IPS-20b (cell line): ENCODE measurements at regions not wholly inside any gene's neighbourhood (a gene's known extent, or its start where the extent isn't known, plus 50 kb on each side); places are given as distances from the start of the nearest gene placed in this dataset.

Source experiments
- H3K27ac ChIP-seq: one replicate; pipeline ENCODE4 v1.5.1; 2013; ENCODE audit warnings: low read length
- H3K27me3 ChIP-seq: 2 replicates; pipeline ENCODE4 v1.6.1; 2013; ENCODE audit warnings: mild to moderate bottlenecking, low read length, inconsistent platforms; ENCODE audit not compliant: insufficient read depth
- H3K36me3 ChIP-seq: 2 replicates; pipeline ENCODE4 v1.6.1; 2013; ENCODE audit warnings: low read depth, mild to moderate bottlenecking, inconsistent platforms, low read length, moderate library complexity; ENCODE audit not compliant: insufficient read depth
- H3K4me1 ChIP-seq: 2 replicates; pipeline ENCODE4 v1.6.1; 2013; ENCODE audit warnings: mild to moderate bottlenecking, control low read depth, inconsistent platforms, low read length, moderate library complexity; ENCODE audit not compliant: insufficient read depth
- H3K4me3 ChIP-seq: 2 replicates; pipeline ENCODE4 v1.5.1; 2013; ENCODE audit warnings: mild to moderate bottlenecking, low read length, inconsistent platforms
- H3K9ac ChIP-seq: 2 replicates; pipeline ENCODE4 v1.6.1; 2013; ENCODE audit warnings: low read depth, mild to moderate bottlenecking, inconsistent platforms, low read length, moderate library complexity
- H3K9me3 ChIP-seq: 2 replicates; pipeline ENCODE4 v1.6.1; 2013; ENCODE audit warnings: mild to moderate bottlenecking, low read depth, low read length, inconsistent platforms; ENCODE audit not compliant: insufficient read depth

- H3K9me3 ChIP-seq: no peaks in the 10 kb centered on the region
- H3K9ac ChIP-seq: no peak overlapping the region
- no peak overlapping the region for H3K27ac ChIP-seq
- H3K4me3 ChIP-seq: no peak overlapping the region
- no peaks in the 10 kb centered on the region for H3K36me3 ChIP-seq
- H3K27me3 ChIP-seq: no peaks in the 10 kb centered on the region
- peaks cover 4% of the 10 kb centered on the region; the same call in 1 of the 2 replicates for H3K4me1 ChIP-seq
Measured at GRCh38 chr1:38303843-38304242, 257.2 kb upstream of the POU3F1 start.

GRCh38 chr1:38301040-38301439 lies 254.4 kb upstream of the POU3F1 start:
- H3K9me3 ChIP-seq: no peaks in the 10 kb centered on the region
- H3K36me3 ChIP-seq: no peaks in the 10 kb centered on the region
- H3K27me3 ChIP-seq: no peaks in the 10 kb centered on the region
- H3K4me1 ChIP-seq: peaks cover 4% of the 10 kb centered on the region; the same call in 1 of the 2 replicates
- H3K9ac ChIP-seq: no peak overlapping the region
- no peak overlapping the region for H3K27ac ChIP-seq
- no peak overlapping the region for H3K4me3 ChIP-seq

- Histone ChIP-seq H3K27ac (no peak overlapping the region), H3K9me3 (no peaks in the 10 kb centered on the region), H3K9ac (no peak overlapping the region), H3K27me3 (no peaks in the 10 kb centered on the region), H3K4me3 (no peak overlapping the region), H3K36me3 (no peaks in the 10 kb centered on the region), H3K4me1 (peaks cover 4% of the 10 kb centered on the region; the same call in 1 of the 2 replicates)
Measured at GRCh38 chr1:38300616-38301015, 254.0 kb upstream of the POU3F1 start.

GRCh38 chr1:38297842-38298241 lies 251.2 kb upstream of the POU3F1 start:
- Histone ChIP-seq H3K36me3 (no peaks in the 10 kb centered on the region), H3K9ac (no peak overlapping the region), H3K4me1 (no peaks in the 10 kb centered on the region; the same call in 1 of the 2 replicates), H3K4me3 (no peak overlapping the region), H3K27ac (no peak overlapping the region), H3K27me3 (peaks cover 9% of the 10 kb centered on the region), H3K9me3 (peaks cover 4% of the 10 kb centered on the region; the same call in 1 of the 2 replicates)

- H3K27ac ChIP-seq: no peak overlapping the region
- H3K9me3 ChIP-seq: peaks cover 4% of the 10 kb centered on the region; the same call in 1 of the 2 replicates
- H3K36me3 ChIP-seq: no peaks in the 10 kb centered on the region
- peaks cover 5% of the 10 kb centered on the region; the same call in 1 of the 2 replicates for H3K4me1 ChIP-seq
- H3K27me3 ChIP-seq: peaks cover 14% of the 10 kb centered on the region
- H3K9ac ChIP-seq: no peak overlapping the region
- H3K4me3 ChIP-seq: no peak overlapping the region
Measured at GRCh38 chr1:38297246-38297645, 250.7 kb upstream of the POU3F1 start.

GRCh38 chr1:38296047-38296446 lies 249.5 kb upstream of the POU3F1 start:
- peaks cover 17% of the 10 kb centered on the region; the same call in 1 of the 2 replicates for H3K4me1 ChIP-seq
- H3K27ac ChIP-seq: no peak overlapping the region
- peaks cover 14% of the 10 kb centered on the region for H3K27me3 ChIP-seq

GRCh38 chr1:38293567-38293966 lies 247.0 kb upstream of the POU3F1 start:
- Histone ChIP-seq H3K4me3 (no peak overlapping the region), H3K27ac (no peak overlapping the region), H3K9me3 (peaks cover 4% of the 10 kb centered on the region; the same call in 1 of the 2 replicates), H3K36me3 (no peaks in the 10 kb centered on the region), H3K9ac (no peak overlapping the region), H3K27me3 (peaks cover 14% of the 10 kb centered on the region), H3K4me1 (peaks cover 17% of the 10 kb centered on the region; the same call in 1 of the 2 replicates)

More at GRCh38 chr1:38296047-38296446, 249.5 kb upstream of the POU3F1 start:
- Histone ChIP-seq H3K9ac (no peak overlapping the region), H3K9me3 (peaks cover 4% of the 10 kb centered on the region; the same call in 1 of the 2 replicates), H3K4me3 (no peak overlapping the region), H3K36me3 (no peaks in the 10 kb centered on the region)

GRCh38 chr1:38292969-38293368 lies 246.4 kb upstream of the POU3F1 start:
- Histone ChIP-seq H3K9me3 (peaks cover 4% of the 10 kb centered on the region; the same call in 1 of the 2 replicates), H3K4me1 (peaks cover 17% of the 10 kb centered on the region; the same call in 1 of the 2 replicates), H3K9ac (no peak overlapping the region), H3K36me3 (no peaks in the 10 kb centered on the region), H3K4me3 (no peak overlapping the region), H3K27me3 (peaks cover 14% of the 10 kb centered on the region), H3K27ac (no peak overlapping the region)

GRCh38 chr1:38291906-38292521 lies 245.4 kb upstream of the POU3F1 start:
- no peak overlapping the region for H3K27ac ChIP-seq
- peaks cover 24% of the 10 kb centered on the region; the same call in 1 of the 2 replicates for H3K4me1 ChIP-seq
- peaks cover 4% of the 10 kb centered on the region; the same call in 1 of the 2 replicates for H3K9me3 ChIP-seq
- H3K9ac ChIP-seq: peak overlapping the region; percentile 60; the same call in 1 of the 2 replicates
- no peaks in the 10 kb centered on the region for H3K36me3 ChIP-seq
- peaks cover 14% of the 10 kb centered on the region for H3K27me3 ChIP-seq
- H3K4me3 ChIP-seq: peak overlapping the region; percentile 56

GRCh38 chr1:38291336-38291735 lies 244.7 kb upstream of the POU3F1 start:
- H3K9ac ChIP-seq: peak overlapping the region; percentile 60; the same call in 1 of the 2 replicates
- peaks cover 27% of the 10 kb centered on the region; the same call in 1 of the 2 replicates for H3K4me1 ChIP-seq
- H3K27ac ChIP-seq: no peak overlapping the region
- no peak overlapping the region; the same call in 1 of the 2 replicates for H3K4me3 ChIP-seq
- H3K36me3 ChIP-seq: no peaks in the 10 kb centered on the region
- peaks cover 4% of the 10 kb centered on the region; the same call in 1 of the 2 replicates for H3K9me3 ChIP-seq
- H3K27me3 ChIP-seq: peaks cover 14% of the 10 kb centered on the region

GRCh38 chr1:38289034-38289433 lies 242.4 kb upstream of the POU3F1 start:
- peaks cover 14% of the 10 kb centered on the region for H3K27me3 ChIP-seq
- H3K4me1 ChIP-seq: peaks cover 35% of the 10 kb centered on the region; the same call in 1 of the 2 replicates

GRCh38 chr1:38287547-38287946 lies 241.0 kb upstream of the POU3F1 start:
- Histone ChIP-seq H3K9me3 (no peaks in the 10 kb centered on the region), H3K9ac (no peak overlapping the region), H3K4me1 (peaks cover 33% of the 10 kb centered on the region; the same call in 1 of the 2 replicates), H3K27me3 (peaks cover 2% of the 10 kb centered on the region; the same call in 1 of the 2 replicates), H3K27ac (no peak overlapping the region), H3K36me3 (no peaks in the 10 kb centered on the region), H3K4me3 (no peak overlapping the region)

More at GRCh38 chr1:38289034-38289433, 242.4 kb upstream of the POU3F1 start:
- Histone ChIP-seq H3K27ac (no peak overlapping the region), H3K9me3 (peaks cover 4% of the 10 kb centered on the region; the same call in 1 of the 2 replicates), H3K4me3 (no peak overlapping the region), H3K36me3 (no peaks in the 10 kb centered on the region), H3K9ac (no peak overlapping the region)
